ENCODE measurements at regions not wholly inside any gene's neighbourhood (a gene's known extent, or its start where the extent isn't known, plus 50 kb on each side); places are given as distances from the start of the nearest gene placed in this dataset.
A peak's percentile ranks its signal among the peaks of the same experiment; 100 is the strongest.

DNA sequence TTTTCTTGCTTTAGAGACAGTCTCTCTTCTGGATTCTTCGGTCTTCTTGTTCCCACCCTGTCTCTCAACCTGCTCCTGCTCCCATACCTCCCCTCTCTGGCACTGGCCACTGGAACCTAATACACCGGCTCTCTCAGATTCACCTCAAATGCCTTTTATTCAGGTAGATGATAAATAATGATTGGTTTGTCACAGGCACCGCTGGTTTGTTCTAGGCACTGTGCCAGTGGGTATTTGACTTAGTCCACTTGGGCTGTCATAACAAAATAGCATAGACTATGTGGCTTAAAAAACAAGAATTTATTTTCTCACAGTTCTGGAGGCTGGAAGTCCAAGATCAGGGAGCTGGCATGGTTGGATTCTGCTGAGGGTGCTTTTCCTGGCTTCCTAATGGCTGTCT, 278.2 kb upstream of the STT3B start:
- peak; percentile 41 for DNase-seq

DNA sequence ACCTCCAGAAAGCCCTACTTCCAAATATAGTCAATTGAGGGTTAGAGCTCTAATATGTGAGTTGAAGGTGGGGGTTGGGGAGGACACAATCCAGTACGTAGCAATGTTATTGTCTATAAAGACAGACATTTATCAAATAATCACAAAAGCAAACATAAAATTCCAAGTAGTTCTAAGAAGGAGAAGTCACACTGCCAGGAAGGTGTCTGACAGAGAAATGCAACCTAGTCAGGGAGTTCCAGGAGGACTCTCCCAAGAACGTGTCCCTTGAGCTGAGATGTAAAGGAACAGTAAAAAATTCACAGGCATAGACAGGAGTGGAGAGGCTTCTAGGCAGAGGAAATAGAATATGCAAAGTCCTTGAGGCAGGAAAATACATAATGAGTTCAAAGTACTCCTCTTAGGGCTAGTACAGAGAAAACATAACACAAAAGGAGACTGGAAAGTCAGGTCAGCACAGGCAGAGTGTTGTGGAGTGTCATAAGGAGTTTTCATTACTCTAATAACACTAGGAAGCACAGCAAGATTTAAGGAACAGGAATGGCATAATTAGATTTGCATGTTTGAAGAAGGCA, 277.6 kb upstream of the STT3B start:
- no peak for DNase-seq

DNA sequence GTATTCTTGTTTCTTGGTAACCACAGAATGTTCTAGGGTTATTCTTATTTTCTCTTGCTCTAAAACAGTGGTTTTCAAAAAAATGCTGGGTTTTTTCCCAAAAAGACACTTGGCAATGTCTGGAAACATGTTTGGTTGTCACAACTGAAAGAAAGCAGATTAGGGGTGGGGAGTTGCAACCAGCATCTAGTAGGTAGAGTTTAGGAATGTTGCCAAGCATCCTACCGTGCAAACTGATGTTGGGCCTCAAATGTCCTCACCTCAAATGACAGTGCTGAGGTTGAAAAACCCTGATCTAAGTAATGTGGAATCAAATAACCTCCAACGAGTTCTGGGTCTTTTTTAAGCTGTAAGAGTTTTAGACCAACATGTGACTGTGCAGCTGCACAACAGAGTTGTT, 270.5 kb upstream of the STT3B start:
- no peak for DNase-seq

DNA sequence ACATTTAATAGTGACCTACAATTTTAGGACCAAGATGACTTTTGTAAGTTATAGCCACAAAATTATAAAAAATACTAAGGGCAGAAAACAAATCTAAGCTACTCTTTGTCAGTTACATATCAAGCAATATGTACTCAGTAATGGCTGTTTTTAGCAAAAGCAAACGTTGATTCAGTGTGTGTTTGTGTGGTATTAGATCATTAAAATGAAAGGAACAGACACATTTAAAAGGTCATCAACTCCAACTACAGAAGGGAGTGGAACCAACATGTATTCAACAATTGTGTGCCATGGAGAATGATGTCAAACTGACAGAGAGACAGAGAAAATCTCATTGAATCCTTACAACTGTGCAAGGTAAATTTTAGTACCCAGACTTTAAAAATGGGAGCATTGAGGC, 268.8 kb upstream of the STT3B start:
- DNase-seq, result no peak

DNA sequence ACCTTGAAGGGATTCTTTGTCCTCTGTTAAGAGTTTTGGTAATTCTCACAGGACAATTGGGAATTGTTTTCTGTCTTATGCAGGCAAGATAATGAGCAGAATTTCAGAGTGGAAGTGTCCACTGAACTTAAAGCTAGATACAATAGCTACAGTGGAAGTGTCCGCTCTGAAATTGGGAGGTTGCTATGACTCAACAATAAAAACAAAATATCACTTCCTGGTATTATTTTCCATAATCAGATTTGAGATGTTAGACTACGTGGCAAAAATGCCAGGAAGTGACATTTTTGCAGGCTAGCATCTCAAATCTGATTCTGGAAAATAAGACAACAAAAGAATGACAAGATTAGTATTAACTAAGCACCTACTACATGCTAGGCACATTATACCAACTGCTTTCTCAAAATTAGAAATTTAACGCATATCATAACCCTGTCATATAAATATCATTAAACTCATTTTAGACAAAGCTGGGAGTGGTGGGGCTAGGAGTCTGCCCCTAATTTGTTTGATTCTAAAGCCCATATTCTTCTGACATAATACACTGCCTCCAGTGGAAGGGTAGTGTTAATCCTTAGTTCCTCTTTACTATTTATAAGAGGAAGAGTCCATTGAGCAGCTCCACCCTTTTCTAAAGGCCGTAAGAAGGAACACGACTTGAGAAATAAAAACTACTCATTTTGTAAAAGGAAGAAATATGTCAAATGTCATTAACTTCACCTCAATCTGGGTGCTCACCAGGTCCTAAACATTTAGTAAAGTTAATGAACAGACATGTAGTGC, 266.9 kb upstream of the STT3B start:
- DNase-seq, result no peak

DNA sequence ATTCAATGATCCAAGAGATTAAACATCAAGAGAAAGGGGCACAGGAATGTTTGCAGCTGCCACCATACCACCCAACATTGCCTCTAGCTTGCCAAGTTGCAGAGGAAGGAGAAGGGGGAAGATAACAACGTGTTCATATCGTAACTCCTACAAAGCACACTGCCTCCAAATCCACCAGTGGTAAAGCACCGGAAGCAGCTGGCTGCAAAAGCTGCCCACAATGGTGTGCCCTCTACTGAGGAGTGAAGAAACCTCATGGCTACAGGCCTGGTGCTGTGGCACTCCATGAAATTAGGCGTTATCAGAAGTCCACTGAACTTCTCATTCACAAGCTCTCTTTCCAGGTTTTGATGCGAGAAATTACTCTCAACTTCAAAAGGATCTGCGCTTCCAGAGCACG, 263.9 kb upstream of the STT3B start:
- DNase-seq, result no peak

DNA sequence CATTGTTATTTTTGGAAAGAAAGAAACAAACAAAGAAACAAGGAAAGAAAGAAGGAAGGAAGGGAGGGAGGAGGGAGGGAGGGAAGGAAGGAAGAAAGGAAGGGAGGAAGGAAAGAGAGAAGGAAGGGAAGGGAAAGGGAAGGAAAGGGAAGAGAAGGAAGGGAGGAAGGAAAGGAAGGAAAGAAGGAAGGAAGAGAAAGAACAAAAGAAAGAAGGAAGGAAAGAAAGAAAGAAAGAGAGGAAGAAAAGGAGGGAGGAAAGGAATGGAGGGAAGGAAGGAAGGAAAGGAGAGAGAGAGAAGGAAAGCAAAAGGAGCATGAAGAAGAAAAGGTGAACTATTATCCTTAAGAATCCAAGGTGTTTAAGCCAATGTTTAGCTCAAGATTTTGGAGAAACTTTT, 262.7 kb upstream of the STT3B start:
- DNase-seq, result no peak

DNA sequence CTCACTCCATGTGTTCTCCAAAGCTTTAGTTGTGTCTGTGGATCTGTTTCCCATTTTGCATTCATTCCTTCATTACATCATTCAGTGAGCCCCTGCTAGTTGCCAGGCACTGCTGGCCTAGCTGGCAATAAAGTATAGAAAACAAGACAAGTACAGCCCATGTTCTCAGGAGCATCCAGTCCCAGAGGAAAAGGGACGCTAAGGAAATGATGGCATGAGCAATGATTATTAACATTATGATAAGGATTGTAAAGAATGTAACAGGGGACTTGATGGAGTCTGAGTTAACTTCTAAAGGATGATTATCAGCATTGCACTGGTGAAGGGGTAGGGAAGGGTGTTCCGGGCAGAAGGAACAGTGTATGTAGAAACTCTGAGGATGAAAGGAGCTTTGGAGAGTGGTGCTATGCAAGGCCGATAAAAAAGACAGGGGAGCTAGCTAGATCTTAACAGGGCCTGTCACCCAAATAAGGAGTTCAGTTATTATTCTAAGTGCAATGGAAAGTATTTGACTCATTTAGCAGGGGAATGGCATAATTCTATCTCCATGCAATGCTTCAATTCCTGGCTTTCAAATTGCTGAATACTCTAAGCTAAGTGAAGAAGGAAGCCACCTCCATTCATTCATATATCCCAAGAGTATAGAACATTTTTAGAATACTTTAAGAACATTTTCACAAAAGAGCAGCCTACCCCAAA, 258.2 kb upstream of the STT3B start:
- no peak for DNase-seq

DNA sequence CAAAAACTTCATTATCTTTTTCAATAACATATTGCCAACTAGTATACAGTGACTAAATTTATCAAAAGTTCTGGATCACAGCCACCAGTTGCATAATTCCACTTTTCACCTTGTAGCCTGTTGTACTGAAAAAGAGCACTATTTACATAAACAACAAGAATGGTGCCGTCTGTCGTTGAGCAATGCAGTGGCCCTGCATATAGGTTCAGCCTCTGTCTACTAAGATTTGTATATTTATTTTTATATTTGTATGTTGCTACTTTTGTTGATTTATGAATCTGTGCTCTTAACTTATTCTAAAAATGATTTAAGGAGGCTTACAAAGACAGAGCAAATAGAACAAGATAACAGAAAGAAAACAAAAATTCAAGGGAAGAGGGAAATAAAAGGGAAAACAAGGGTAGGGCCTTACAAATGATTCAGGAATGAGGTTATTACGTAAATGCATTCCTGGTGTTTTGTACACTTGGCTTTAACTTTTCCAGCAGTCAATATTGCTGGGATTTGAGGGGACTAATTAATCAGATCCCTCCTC, 257.6 kb upstream of the STT3B start:
- no peak for DNase-seq

DNA sequence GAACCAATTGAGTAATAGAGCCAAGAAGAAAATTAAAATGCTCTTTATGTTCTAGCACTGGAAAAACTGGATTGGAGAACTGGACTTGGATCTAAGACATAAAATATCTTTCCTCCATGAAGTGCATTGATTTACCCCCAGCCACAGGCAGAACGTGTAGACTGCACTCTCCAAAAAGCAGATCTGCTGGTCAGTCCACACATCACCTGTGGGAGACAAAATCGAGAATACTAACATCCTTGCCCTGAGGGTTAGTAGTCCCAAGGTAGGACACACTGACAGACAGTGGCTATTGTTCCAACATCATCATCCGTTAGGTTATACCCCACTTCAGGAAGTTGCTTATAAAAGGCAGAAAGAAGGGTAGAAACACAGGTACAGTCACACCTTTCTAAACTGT, 257.1 kb upstream of the STT3B start:
- DNase-seq, result no peak

DNA sequence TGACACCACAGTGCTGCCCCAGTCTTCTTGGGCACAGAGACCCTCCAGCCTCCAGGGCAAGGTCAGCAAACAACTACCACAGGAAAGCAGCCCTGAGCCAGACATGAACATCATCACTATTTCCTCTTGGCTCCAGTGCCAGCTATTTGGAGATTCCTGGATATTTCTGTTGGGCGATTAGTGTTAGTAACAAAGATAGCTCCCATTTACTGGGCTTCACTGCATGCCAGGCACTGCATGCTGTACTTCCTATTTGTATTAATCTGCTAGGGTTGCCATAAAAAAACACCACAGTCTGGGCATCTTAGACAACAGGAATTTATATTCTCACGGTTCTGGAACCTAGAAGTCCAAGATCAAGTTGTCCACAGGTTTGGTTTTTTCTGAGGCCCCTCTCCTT, 255.1 kb upstream of the STT3B start:
- no peak for DNase-seq

DNA sequence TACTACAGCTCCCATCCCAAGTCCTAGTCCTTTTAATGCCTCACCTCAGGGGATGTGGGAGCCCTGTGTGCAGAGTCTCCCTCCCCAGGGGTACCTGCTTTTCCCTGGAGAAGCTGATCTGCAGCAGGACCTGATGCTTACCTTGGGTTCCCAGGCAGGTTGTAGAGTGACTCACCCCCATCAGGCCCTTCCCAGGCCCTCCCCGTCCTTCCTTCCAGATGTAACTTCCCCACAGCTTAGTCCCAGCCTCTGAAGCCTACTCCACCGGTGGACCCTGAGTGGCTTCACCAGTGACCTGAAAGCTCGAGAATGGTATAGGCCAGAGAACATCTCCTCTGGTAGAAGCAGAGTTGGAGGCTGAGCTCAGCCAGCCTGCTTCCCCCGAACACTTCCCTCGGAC, 254.2 kb upstream of the STT3B start:
- DNase-seq, result no peak

DNA sequence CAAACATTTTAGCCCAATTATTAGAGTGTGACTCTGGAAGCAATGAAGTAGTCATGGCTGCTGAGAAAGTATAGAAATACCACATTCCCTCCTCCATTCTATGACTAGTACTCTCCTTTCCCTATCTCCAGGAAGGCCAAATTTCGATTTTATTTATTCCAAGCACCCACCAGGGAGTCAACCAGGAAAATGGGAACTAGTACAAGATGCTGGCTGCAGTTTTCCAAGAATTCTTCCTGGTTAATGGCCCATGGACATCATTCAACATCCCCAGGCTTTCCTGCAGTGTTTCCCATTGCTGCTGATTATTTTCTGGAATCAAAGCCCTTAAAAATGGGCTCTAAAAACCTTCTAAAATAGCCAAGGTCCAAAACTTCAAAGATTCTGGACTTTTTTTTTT, 247.9 kb upstream of the STT3B start:
- DNase-seq, result no peak

DNA sequence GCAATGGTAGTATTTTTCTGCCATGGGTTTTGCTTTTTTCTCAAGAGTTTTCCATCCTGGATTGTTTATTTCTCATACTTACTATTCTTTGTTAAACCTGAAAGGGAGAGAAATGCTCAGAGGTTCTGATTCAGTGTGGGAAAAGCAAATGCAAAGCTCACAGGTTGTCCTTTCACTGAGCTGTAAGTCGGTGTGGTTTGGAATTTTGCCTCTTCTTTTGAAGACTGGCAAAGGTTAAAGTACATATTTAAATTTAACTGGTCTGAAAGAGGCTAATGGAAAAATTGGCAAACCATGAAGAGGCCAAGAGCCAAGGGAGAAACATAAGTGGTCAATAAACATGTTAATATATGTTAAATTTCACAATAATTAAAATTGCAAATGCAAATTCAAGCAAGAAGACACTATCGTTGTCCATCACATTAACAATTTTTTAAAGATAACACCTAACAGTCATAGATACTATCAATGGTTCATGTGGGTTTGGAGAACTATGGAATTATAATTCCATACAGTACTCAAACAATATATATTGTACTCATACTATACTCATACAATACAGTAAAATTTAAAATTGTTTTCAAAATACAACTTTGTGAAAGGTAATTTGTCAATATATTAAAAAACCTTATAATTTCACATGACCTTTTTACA, 246.8 kb upstream of the STT3B start:
- DNase-seq, result no peak

DNA sequence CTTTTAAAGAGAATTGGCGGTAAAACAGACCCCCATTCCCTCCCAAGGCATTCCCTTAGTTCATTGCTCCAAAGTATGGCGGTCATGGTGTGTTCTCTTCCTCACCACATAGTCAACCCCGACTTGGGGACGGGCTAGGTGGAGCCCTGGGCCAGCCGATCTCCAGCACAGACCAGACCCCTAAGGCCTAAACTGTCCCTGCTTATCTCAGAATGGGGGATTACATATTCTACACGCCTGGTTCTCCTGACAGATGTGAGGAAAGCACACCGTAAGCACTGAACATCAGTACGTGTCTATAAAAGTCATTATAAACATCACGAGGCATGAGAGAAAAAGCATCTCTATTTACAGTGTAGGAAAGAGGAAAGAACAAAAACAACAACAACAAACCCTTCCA, 244.5 kb upstream of the STT3B start:
- DNase-seq, result no peak

DNA sequence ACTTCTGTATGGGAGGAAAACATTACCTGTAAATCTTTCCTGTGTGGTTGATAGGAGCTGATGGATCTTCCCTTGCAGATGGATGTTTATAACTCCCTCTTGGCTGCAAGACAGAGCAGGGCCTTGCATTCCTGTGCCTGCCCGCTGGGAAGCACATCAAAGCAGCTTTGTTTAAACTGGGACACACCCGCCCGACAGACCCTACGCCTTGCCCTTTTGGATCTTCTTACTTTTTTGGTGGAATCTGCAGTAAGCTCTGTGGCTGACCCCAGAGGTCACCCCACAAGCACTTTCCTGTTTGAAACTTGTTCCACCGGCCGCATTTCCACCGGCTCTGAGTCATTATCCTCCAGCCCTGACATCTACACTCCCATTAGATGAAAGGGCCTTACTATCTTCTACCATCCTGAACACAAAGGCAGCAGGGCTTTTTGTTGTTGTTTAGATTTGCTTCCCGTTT, 244.1 kb upstream of the STT3B start:
- DNase-seq, result no peak

DNA sequence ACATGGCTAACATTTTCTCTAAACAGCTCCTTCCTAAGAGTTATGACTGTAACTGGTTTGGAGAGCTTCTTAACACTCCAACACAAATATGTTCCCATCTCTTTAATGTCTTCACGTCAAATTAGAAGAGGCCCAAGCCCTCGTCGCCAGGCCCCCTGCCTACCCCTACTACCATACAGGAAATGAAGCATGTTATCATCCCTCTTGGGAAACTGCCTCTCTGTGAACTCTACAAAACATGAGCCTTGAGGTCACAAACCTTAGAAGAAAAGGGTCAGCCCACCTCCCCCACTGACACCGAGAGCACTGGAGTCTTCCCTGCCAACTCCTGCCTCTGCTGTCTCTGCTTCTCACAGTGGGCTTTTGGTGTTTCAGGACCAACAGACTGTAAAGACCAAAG, 243.1 kb upstream of the STT3B start:
- no peak for DNase-seq

DNA sequence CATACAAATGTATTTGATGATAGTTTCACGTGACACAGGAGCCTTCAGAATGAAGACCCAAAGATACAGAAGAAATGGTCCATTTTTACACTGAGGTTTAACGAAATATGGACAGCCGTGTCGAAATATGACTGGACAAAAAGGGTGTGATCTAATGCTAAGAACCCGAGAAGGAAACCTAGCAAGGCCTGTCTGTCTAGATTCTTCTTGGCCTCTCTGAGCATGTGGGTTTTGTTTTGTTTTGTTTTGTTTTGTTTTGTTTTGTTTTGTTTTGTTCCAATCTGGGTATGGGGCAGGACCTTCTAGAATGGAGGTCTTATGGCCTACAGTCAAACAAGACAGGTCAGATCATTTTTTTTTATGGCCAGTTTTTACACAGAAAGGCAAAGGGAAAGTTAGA, 242.7 kb upstream of the STT3B start:
- DNase-seq, result no peak

DNA sequence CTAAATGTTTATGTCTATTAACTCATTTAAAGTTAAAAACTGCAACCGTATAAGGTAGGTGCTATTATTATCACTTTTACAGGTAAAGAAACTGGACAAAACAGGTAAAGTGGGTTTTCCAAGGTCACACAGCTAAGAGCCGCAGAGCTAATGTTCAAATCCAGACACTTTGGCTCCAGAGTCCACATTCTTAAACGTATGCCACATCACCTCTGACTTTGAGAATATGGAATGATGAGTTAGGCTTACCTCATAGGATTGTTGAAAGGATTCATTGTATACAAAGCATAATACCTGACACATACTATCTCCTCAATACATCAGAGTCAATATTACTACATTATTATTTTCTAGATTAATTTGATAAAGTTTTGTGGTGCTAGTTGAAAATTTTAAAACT, 240.9 kb upstream of the STT3B start:
- DNase-seq, result no peak

DNA sequence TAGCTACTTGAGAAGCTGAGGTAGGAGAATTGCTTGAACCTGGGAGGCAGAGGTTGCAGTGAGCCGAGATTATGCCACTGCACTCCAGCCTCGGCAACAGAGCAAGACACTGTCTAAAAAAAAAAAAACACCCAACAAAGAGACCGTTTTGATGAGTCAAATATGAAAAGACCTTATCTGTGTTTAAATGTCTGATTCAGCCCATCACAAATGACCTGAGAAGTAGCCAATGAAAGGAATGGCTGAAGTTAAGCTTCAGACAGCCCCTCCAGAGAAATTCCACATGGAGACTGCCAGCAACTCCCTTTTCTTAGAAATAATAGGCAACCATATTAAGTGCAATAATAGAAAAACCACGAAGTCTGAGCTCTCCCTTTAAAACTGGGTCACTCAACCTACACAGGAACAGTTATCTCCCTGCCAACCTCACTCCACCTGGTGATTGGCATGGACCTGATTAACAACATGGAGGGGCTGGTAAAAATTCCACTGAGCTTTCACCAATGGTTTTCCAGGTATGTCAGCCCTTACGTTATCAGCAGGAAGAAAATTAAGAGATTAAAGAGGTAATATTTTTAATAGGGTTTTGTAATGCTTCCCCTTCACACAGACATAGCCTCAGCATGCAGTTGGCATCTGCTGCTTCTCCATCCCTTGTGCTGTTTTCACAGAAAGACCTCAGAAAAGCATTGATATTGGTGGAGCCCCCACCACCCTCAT, 238.1 kb upstream of the STT3B start:
- no peak for DNase-seq

DNA sequence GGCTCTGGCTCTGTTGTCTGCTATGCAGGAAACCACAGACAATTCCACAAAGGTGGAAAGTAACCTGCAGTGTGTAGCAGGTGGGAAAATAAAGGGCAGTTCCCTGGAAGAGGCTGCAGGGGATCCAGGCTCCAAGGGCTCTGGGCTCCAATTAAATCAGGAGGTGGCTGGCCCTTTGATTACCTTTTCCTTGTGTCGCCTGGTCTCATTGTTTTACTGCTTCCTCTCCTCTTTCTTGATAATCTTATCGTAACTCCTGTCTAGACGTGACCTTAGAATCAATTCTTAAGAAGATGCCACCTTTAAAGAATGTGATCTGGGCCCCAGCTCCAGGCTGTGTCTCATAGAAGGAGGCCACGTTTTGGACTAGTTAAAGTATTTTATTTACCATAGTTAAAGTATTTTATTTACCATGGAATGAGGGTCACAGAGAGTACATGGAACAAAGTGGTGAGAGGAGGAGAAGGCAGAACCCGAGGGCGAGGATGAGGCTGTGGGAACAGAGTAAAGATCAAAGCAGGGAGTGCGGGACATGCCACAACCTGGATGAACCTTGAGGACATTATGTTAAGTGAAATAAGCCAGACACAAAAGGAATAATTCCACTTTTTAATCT, 237.5 kb upstream of the STT3B start:
- DNase-seq, result no peak

DNA sequence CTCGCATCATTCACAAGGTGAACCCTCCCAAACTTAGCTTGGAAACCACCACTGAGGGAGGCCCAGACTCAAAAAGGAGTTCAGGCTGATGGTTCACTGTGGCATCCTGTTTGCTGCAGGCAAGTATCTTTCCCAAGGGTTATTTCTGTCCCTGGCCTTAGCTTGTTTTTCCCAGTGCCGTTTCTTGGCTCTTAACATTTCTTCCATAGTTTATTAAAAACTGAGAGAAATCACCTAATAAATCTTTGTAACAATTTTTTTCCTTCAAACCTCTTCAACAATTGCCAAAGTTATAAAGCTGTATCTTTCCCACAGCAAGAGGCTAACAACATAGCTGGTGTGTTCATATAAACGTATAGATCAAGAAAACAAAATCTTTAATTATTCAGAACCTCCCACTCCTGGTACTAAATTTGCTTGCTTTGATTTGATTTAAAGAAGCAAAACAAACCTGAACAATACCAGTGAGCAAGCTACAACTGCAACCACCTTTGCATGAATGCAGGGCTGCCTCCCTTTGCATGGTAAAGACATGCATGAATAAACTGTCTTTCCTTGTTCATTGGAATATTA, 234.9 kb upstream of the STT3B start:
- no peak for DNase-seq

Data from NCI-H345 (cell line).